Activated CD8-positive, alpha-beta memory T cell treated with anti-CD3 and anti-CD28 coated beads for 48 hours (primary cell): ENCODE measurements at regions not wholly inside any gene's neighbourhood (a gene's known extent, or its start where the extent isn't known, plus 50 kb on each side); places are given as distances from the start of the nearest gene placed in this dataset.
"Not testable (repeated sequence)": the region's sequence is repeated elsewhere in the genome, so short reads cannot be mapped to it uniquely, and the experiment has no call there.

ENCODE experiments used
- DNase-seq, 3 experiments: peaks; one replicate each; pipeline ENCODE4 v3.0.0-alpha.2; 2020; ENCODE audit warnings: low read depth in 2 of 3, low spot score in 2 of 3

DNA sequence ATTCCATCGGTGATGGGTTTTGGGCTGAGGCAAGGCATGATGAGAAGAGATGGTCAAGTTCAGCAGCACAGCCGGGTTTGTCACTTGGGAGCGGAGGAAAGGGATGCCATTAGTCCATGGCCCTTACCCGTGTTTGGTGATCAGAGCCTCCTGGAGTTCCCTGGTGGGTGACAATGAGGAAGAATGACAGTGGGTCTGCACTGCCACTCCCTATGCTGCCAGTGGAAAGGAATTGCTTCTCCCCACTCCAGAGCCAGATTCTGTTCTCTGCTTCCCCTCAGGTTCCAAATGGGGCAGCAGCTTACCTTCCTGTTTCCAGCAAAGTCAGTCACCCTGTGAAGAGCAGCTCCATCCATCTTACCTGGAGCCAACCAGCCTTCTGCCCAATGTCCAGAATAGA, 393.1 kb downstream of the PTPRU start:
- DNase-seq: no peak

DNA sequence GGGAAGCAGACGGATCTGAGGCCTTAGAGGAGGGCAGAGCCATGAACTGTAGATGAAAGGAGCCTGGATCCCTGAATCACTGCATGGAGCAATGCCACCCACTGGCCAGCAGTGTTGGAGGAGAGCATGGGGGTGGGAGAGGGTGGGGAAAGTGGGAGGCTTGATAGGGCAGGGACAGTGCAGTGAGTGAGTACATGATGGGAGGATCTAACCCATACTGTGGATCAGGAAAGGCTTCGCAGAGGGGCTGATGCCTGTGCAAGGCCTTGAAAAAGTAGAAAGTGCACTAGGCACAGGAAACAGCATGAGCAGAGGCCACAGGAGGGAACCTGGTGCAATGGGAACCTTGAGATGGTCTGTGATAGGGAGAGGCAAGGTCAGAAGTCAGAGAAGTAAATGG, 391.9 kb downstream of the PTPRU start:
- no peak for DNase-seq

DNA sequence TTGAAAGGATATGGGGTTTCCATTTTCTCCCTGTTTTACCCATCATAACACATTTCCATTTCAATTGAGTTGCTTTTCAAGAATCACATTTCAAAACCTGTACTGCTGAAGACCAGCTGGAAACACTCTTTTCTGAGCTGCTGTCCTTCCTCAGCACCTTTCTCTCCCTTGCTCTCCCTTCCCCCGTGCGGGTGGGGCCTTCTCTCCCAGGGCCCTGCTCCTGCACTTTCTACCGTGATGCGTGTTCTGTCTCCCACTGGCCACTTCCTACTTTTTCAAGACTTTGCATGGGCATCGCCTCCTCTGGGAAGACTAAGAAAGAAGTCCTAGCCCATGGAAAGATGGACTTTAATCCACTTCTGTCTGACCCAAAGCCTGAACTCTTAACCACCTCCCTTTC, 390.4 kb downstream of the PTPRU start:
- DNase-seq: no peak

- no peak for DNase-seq
These were observed 389.7 kb downstream of the PTPRU start for GRCh38 chr1:29626066-29626465.

DNA sequence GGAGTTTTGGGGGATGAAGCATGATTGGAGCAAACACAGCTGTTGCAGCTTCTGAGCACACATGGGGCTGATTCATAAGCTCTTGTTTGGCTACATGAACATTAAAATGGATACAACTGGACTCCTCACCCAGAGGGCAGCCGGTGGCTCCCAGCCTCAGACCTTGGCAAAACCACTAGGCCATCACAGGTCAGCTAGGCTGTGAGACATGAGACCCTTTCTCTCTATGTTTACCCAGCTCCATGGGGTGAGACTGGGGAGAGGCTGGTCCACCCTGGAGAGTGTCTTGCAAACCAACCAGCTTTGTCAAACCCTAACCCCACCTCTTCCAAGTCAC, 388.7 kb downstream of the PTPRU start:
- DNase-seq: no peak

- no peak for DNase-seq
These were observed 388.2 kb downstream of the PTPRU start for GRCh38 chr1:29624320-29625083.

- DNase-seq: no peak
These were observed 387.2 kb downstream of the PTPRU start for GRCh38 chr1:29623501-29623900.

DNA sequence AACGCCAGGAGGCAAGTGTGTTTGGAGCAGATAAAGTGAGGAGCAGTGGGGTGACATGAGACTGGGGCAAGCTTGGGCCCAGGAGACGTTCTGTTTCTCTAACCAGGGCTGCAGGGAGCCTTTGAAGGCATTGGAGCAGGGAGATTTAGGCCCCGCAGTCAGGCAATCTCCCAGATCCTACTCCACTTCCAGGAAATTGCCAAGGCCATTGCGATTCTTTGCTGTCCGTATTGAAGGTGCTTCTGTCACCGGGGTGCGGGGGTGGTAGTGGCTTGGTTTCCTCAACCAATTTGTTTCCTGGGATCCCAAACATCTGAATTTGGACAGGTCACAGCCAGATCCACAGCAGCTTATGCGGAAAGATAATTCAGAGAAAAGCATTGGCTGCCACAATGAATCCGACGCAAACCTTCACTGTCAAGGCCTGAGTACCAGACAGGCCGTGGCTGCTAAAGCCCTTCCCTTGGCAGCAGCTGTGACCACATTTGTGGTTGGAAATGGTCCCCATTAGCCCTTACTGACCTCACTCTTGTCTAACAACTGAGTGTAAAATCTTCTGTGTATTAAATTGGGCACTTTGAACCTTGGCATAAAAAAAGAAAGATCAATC, 385.6 kb downstream of the PTPRU start:
- DNase-seq: no peak

- no peak for DNase-seq
These were observed 384.3 kb downstream of the PTPRU start for GRCh38 chr1:29620631-29621030.

- DNase-seq: no peak
These were observed 370.9 kb downstream of the PTPRU start for GRCh38 chr1:29607236-29607635.

GRCh38 chr1:29604796-29605195, 368.5 kb downstream of the PTPRU start:
- DNase-seq: not testable (repeated sequence)

DNA sequence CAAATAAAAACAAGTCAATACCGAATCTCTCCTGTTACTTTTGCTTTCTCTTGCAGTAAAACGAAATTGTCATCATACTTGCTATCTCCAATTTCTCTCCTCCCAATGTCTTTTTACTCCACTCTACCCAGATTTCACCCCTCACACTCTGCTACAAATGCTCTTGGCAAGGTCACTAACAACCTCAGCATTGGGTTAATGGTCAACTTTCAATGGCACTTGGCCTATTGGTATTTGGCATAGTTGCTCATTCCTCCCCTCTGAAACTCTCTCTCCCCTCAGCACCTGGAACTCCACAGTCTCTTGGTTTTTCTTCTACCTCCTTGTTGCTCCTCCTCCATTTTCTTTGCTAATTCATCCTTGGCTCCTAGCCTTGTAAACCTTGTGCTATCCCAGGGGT, 367.3 kb downstream of the PTPRU start:
- DNase-seq: no peak

DNA sequence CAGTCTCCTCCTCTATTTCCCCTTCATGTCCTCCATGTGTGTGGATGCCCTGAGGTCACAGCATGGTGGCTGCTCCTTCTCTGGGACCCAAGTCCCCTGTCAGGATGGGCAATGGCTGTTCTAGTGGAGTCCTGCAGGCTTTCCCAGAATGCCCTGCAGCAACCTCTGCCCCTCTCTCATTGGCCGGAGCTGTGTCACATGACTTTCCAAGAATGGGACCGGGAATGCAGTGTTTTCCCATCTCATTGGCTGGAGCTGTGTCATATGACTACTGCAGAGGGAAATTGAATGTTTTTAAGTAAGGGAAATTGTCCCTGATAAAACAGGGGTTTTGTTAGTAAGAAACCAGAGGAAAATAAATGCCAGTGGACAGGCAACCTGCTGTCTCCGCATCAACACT, 365.9 kb downstream of the PTPRU start:
- no peak for DNase-seq

DNA sequence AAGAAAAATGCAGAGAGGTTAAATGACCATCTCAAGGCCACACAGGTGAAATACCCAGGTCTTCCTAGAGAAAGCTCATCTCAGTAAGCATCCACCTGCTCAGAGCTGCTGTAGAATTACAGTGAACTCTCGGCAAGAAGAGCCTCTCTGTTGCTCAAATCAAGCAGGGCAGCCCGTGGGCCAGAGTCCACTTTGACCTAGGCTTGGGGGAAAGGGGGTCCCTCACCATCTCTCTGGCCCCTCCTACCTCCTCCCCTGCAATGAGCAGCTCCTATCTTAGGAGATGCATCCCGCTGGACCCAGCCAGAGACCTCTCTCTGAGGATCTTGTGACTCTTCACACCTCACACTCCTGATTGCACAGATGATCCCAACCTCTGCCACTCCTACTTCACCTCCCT, 364.7 kb downstream of the PTPRU start:
- no peak for DNase-seq

- DNase-seq: no peak
These were observed 363.5 kb downstream of the PTPRU start for GRCh38 chr1:29599826-29600225.

DNA sequence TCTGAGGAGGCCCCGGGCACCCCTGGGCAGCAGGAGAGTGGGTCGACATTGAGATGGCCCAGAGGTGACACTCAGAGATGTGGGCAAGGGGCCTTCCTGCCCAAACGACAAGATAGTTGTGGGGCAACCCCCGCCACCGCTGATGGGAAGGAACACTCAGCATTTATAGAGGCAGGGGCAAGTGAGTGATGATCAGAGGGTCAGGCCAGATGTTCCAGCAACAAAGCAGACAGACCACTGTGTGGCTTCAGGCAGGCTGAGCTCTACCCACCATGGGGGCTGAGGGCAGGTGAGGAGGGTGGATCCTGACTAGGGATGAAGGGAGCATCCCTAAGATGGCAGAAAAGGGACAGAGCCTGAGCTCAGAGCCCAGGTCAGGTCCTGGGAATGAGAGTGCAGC, 362.7 kb downstream of the PTPRU start:
- no peak for DNase-seq

DNA sequence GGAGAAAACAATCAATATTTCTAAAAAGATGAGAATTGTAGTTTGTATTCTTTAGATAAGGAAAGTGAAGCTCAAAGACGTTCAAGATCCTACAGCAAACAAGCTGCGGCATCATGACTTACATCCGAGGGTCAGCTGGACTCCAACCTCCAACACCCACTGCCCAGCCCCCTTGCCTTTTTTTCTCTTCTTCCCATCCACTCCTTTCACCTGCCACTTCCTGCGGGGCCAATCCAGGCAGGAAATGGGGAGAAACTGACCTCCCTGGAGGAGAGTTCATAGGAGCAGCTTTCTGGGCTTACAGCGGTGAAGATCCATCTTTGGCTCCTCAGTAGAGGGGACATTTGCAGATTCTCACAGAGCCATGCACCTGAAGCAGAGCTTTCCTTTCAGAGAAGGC, 361.5 kb downstream of the PTPRU start:
- DNase-seq: no peak

DNA sequence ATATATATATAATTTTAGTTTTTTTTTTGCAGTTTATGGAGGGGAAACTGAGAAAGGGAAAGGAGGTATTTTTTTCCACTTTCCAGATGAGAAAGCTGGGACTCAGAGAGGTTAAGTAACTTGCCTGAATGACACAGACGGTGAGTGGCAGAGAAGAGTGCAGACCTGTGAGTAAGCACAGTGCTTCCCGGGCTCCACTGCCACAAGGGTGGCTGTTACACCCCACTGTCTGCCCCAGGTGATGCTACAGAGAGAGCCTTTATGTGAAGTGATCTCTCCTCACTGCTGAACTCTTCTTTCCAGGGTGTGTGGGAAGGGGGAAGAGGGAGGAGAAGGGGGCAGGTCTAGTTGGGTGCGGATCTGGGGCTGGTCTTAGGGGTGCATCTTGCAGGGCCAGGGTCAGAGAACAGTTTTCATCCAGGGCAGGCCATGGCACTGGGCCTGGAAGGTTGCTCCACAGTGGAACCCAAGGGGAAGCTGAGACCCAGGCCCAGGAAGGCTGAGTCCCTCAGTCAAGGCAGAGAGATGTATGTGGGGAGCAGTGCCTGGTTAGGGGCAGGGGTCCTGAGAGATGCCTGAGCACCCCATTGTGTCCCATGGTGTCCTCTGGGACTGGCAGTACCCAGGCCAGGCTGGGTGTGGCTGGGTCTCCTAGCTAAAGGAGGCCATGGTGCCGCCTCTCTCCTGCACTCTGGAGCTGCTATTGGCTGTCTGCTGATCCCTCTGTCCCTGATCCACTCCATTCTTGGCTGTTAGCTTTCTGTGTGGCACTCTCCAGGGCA, 357.5 kb downstream of the PTPRU start:
- DNase-seq: no peak

DNA sequence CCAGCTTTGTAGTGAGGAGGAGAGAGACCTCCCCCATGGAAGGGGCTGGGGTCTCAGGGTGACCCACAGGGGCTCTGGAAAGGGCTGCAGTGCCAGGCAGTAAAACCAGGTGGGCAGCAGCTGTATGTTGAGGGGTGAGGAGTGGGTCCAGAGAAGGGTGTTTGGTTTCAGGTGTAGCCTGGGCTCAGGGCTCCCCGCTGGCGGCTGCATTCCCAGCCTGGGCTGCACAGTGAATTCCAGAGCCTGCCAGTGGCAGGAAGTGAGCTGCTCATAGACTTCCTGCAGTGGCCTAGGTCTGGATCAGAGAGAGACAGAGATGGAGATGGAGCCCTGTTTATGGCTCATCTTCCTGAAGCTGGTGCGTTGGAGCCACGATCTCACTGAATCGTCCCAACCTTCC, 356.4 kb downstream of the PTPRU start:
- no peak for DNase-seq

- DNase-seq: no peak
These were observed 355.9 kb downstream of the PTPRU start for GRCh38 chr1:29592261-29592615.

- DNase-seq: no peak
These were observed 355.4 kb downstream of the PTPRU start for GRCh38 chr1:29591601-29592260.
